ENCODE measurements at regions not wholly inside any gene's neighbourhood (a gene's known extent, or its start where the extent isn't known, plus 50 kb on each side); places are given as distances from the start of the nearest gene placed in this dataset.

DNA sequence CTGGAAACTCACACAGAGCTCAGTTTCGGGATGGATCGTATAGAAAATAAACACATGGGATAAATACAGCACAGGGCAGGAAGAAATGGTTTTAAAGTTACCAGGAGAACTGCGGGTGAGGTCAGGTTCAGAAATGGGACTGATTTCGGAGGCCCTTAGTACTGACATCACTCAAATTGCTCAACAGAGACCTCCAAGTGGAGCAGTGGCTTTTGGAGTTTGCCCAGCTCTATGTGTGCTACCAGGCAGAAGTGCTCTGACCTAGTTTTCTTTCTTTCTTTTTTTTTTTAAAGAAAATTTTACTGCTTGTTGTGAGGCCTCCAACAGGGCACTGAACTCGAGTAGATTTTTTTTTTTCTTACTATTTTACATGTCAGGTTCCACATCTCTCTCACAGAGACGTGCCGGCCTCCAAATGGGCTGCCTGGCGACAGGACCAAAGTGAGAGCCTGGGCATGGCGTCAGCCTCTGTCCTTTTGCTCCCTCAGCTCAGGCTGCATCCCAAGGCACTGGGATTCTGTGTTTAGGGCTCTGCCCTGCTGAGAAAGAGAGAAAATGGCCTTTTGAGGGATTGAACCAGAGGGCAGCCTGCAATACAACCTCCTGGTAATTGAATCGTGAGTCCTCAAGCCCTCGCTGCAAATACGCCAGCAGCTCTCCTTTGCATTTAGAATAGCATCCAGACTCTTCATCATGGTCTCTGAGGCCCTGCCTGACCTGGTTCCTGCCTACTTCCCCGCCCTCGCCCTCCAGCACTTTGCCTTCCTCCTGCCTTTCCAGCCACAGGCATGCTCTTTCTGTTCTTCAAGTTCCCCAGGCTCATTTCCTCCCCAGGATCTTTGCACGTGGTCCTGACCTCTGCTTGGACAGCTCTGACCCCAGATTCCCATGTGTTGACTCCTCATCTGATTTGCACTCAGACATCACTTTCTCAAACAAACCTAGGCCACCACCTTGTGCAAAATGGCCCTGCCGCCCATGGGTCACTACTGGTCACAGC, 173.5 kb downstream of the FGF1 start:
- no peak for TF ChIP-seq RAD21 (conservative IDR thresholded peaks at IDR 0.05)
- TF ChIP-seq, protein P1, sequence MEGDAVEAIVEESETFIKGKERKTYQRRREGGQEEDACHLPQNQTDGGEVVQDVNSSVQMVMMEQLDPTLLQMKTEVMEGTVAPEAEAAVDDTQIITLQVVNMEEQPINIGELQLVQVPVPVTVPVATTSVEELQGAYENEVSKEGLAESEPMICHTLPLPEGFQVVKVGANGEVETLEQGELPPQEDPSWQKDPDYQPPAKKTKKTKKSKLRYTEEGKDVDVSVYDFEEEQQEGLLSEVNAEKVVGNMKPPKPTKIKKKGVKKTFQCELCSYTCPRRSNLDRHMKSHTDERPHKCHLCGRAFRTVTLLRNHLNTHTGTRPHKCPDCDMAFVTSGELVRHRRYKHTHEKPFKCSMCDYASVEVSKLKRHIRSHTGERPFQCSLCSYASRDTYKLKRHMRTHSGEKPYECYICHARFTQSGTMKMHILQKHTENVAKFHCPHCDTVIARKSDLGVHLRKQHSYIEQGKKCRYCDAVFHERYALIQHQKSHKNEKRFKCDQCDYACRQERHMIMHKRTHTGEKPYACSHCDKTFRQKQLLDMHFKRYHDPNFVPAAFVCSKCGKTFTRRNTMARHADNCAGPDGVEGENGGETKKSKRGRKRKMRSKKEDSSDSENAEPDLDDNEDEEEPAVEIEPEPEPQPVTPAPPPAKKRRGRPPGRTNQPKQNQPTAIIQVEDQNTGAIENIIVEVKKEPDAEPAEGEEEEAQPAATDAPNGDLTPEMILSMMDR (IDR thresholded peaks at IDR 0.05; ENCODE audit: poor library complexity, severe bottlenecking) = no peak

Data from neural cell (in vitro differentiated cells).